Ascending aorta (tissue), 2 donors: ENCODE measurements at regions not wholly inside any gene's neighbourhood (a gene's known extent, or its start where the extent isn't known, plus 50 kb on each side); places are given as distances from the start of the nearest gene placed in this dataset.

ENCODE experiments used
- DNase-seq, 2 donors: peaks; one replicate each; pipeline ENCODE4 v3.0.0-alpha.2; 2019; ENCODE audit warnings: low spot score in 2 of 2
- H3K27ac ChIP-seq, 2 donors: fragments of 200-600 bp; sonication (generic); one replicate each; pipeline ENCODE4 v1.5.1; 2016 to 2017; ENCODE audit warnings: mild to moderate bottlenecking in 1 of 2
- H3K27me3 ChIP-seq: fragments of 200-600 bp; sonication (generic); one replicate; pipeline ENCODE4 v1.5.1; 2017
- H3K36me3 ChIP-seq, 2 donors: fragments of 200-600 bp; sonication (generic); one replicate each; pipeline ENCODE4 v1.5.1; 2016
- H3K4me1 ChIP-seq, 2 donors: fragments of 200-600 bp; sonication (generic); one replicate each; pipeline ENCODE4 v1.5.1; 2016 to 2017; ENCODE audit warnings: mild to moderate bottlenecking in 1 of 2
- H3K4me3 ChIP-seq, 2 donors: fragments of 200-600 bp; sonication (generic); one replicate each; pipeline ENCODE4 v1.5.1; 2016 to 2017; ENCODE audit warnings: mild to moderate bottlenecking in 1 of 2
- H3K9me3 ChIP-seq, 2 donors: fragments of 200-600 bp; sonication (generic); one replicate each; pipeline ENCODE4 v1.5.1; 2016
- intact Hi-C: fragments of 100-400 bp; cut with DNase I; formaldehyde crosslinking; loops from one replicate; pipeline ENCODE4 v1.15.1; 2023
- TF ChIP-seq, protein P1 (sequence below), 3 experiments: fragments of 200-600 bp in 2 of 3; fragments of 450-650 bp in 1 of 3; sonication (generic) in 2 of 3; IDR thresholded peaks; one replicate each; pipeline ENCODE4 v1.5.1; 2016 to 2019; ENCODE audit warnings: antibody characterized with exemption in 3 of 3, mild to moderate bottlenecking in 1 of 3, moderate library complexity in 1 of 3

DNA sequence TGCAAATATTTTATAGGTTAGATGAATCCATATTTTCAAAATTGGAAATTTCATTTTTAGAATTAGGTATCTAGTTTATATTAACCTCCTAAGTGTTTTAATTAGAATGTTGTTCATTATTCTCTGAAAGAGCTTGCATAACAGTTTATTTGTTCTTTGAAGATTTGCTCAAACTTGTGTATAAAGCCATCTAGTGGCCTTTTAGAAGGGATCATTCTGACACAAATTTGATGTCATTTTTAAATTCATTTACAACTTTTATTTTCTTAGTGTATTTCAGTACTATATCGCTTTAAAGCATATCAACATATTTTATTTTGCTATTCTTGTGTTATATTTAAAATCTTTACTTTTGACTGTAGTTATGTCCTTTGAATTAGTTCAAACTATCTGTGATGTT, 527.0 kb upstream of the NRG3 start:
- no peaks in the 10 kb centered on the region for H3K9me3 ChIP-seq
- H3K4me1 ChIP-seq, result no peaks in the 10 kb centered on the region
- H3K4me3 ChIP-seq, result no peak overlapping the region
- no peak overlapping the region for H3K27ac ChIP-seq
- no peaks in the 10 kb centered on the region for H3K36me3 ChIP-seq
- intact Hi-C loops, result no loop called here
- H3K27me3 ChIP-seq, result no peaks in the 10 kb centered on the region
- TF ChIP-seq, protein P1, sequence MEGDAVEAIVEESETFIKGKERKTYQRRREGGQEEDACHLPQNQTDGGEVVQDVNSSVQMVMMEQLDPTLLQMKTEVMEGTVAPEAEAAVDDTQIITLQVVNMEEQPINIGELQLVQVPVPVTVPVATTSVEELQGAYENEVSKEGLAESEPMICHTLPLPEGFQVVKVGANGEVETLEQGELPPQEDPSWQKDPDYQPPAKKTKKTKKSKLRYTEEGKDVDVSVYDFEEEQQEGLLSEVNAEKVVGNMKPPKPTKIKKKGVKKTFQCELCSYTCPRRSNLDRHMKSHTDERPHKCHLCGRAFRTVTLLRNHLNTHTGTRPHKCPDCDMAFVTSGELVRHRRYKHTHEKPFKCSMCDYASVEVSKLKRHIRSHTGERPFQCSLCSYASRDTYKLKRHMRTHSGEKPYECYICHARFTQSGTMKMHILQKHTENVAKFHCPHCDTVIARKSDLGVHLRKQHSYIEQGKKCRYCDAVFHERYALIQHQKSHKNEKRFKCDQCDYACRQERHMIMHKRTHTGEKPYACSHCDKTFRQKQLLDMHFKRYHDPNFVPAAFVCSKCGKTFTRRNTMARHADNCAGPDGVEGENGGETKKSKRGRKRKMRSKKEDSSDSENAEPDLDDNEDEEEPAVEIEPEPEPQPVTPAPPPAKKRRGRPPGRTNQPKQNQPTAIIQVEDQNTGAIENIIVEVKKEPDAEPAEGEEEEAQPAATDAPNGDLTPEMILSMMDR (IDR thresholded peaks at IDR 0.05), result no peak
- DNase-seq, result no peak

DNA sequence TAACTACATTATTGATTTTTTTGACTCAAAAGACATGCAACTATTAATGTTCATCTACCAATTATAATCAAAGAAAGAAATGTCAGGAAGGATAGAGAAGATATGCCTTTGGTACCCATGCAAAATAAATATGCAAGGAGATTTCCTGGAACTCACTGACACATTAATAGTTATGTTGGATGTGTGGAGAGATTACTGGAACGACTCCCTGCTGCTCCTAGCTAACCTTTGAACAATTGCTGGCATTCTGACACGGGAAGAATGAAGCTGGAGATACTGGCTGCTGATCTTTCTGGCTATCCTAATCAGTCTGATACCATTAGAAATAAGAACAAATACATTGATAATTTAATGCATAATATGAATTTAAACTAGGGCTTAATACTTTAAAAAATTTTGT, 507.9 kb upstream of the NRG3 start:
- TF ChIP-seq, protein P1 (IDR thresholded peaks at IDR 0.05), result no peak
- Histone ChIP-seq H3K4me1 (no peaks in the 10 kb centered on the region), H3K27me3 (no peaks in the 10 kb centered on the region), H3K27ac (no peak overlapping the region), H3K4me3 (no peak overlapping the region), H3K36me3 (no peaks in the 10 kb centered on the region), H3K9me3 (no peaks in the 10 kb centered on the region)
- intact Hi-C loops, result no loop called here
- DNase-seq, result no peak

DNA sequence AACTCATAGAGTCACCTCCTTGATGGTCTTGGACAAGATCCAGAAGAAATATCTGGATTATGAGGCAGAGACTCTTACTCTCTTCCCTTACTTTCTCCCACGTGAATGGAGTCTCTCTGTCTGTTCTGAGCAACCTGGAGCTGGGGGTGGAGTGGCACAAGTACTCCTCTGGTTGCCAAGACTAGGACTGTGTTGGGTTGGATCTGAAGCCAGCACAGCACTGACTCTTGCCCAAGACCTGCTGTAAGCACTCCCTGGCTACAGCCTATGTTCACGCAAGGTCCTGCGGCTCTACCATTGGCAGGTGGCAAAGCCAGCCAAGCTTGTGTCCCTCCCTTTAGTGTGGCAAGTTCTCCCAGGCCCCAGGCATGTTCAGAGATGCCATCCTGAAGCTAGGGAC, 488.2 kb upstream of the NRG3 start:
- no peaks in the 10 kb centered on the region for H3K36me3 ChIP-seq
- no peak overlapping the region for H3K4me3 ChIP-seq
- TF ChIP-seq, protein P1 (IDR thresholded peaks at IDR 0.05), result no peak
- DNase-seq, result no peak
- H3K27me3 ChIP-seq, result no peaks in the 10 kb centered on the region
- no peaks in the 10 kb centered on the region for H3K4me1 ChIP-seq
- no peak overlapping the region for H3K27ac ChIP-seq
- no peaks in the 10 kb centered on the region for H3K9me3 ChIP-seq
- intact Hi-C loops, result no loop called here

GRCh38 chr10:81403451-81403850, 471.5 kb upstream of the NRG3 start:
- no peak for DNase-seq
- Histone ChIP-seq H3K36me3 (no peaks in the 10 kb centered on the region), H3K4me3 (no peak overlapping the region), H3K4me1 (no peaks in the 10 kb centered on the region), H3K9me3 (no peaks in the 10 kb centered on the region), H3K27me3 (no peaks in the 10 kb centered on the region), H3K27ac (no peak overlapping the region)
- TF ChIP-seq, protein P1 (IDR thresholded peaks at IDR 0.05), result no peak
- intact Hi-C loops, result no loop called here

DNA sequence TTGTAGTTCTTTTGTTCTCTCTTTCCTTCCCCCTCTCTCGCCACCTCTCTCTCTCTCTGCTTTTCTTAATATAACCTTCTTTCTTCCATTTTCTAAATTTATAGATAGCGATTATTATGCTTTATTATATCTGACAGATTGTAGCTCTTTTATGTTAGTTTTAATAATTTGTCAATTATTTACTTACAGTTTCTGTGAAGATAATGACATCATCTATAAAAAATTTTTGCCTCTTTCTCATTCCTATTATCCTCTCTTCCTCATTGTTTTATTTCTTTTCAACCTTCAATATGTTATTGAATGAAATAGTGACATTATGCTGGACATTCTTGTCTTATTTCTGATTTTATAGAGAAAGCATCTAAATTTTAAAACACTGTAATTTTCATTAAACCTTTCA, 469.6 kb upstream of the NRG3 start:
- no peaks in the 10 kb centered on the region for H3K9me3 ChIP-seq
- DNase-seq, result no peak
- TF ChIP-seq, protein P1 (IDR thresholded peaks at IDR 0.05), result no peak
- H3K27ac ChIP-seq, result no peak overlapping the region
- H3K36me3 ChIP-seq, result no peaks in the 10 kb centered on the region
- no peak overlapping the region for H3K4me3 ChIP-seq
- H3K27me3 ChIP-seq, result no peaks in the 10 kb centered on the region
- intact Hi-C loops, result no loop called here
- H3K4me1 ChIP-seq, result no peaks in the 10 kb centered on the region

DNA sequence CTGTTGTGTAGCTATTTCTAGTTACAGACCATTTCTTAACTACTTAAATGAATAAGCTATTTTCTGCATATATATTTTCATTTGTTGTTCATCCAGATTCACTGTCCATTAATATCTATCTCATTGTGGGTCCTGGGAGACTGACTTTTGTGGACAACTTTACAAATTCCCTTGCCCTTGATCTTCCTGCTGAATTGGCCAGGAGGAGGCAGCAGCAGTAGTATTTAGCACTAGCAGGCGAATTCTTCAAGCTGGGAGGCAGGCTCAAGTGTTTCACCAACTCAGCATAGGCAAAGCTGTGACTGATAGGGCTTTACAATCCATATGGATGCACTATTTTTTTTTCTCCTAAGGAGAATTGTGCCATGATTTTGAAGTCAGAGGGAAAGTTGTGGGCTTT, 461.0 kb upstream of the NRG3 start:
- H3K4me1 ChIP-seq, result no peaks in the 10 kb centered on the region
- no peak for DNase-seq
- no peaks in the 10 kb centered on the region for H3K36me3 ChIP-seq
- H3K9me3 ChIP-seq, result no peaks in the 10 kb centered on the region
- intact Hi-C loops, result no loop called here
- H3K4me3 ChIP-seq, result no peak overlapping the region
- TF ChIP-seq, protein P1 (IDR thresholded peaks at IDR 0.05), result no peak
- no peaks in the 10 kb centered on the region for H3K27me3 ChIP-seq
- H3K27ac ChIP-seq, result no peak overlapping the region
